ENCODE measurements at regions not wholly inside any gene's neighbourhood (a gene's known extent, or its start where the extent isn't known, plus 50 kb on each side); places are given as distances from the start of the nearest gene placed in this dataset.
"Not testable (repeated sequence)": the region's sequence is repeated elsewhere in the genome, so short reads cannot be mapped to it uniquely, and the experiment has no call there.

GRCh38 chr1:164163289-164163849 lies 395.6 kb upstream of the PBX1 start:
- peaks cover 0 to 9% of the 10 kb centered on the region in 2 donors for H3K9me3 ChIP-seq
- H3K27ac ChIP-seq = no peak overlapping the region
- H3K4me1 ChIP-seq = no peaks in the 10 kb centered on the region
- intact Hi-C loops (cut with DNase I) = no loop called here
- ATAC-seq (no peak), DNase-seq (no peak)
- no peaks in the 10 kb centered on the region for H3K27me3 ChIP-seq
- H3K36me3 ChIP-seq = no peaks in the 10 kb centered on the region
- no peak for TF ChIP-seq CTCF (IDR thresholded peaks at IDR 0.05)
- no peak overlapping the region for H3K4me3 ChIP-seq

GRCh38 chr1:164165466-164165865 lies 393.5 kb upstream of the PBX1 start:
- Histone ChIP-seq H3K27me3 (no peaks in the 10 kb centered on the region), H3K4me3 (no peak overlapping the region), H3K36me3 (no peaks in the 10 kb centered on the region), H3K9me3 (peaks cover 0 to 6% of the 10 kb centered on the region in 2 donors), H3K4me1 (no peaks in the 10 kb centered on the region), H3K27ac (no peak overlapping the region)
- ATAC-seq (no peak), DNase-seq (no peak)
- intact Hi-C loops (cut with DNase I) = no loop called here
- no peak for TF ChIP-seq CTCF (IDR thresholded peaks at IDR 0.05)

- peak in 1 of 4 donors; percentile 8 for DNase-seq
- peak in 1 of 2 donors; percentile 19 for TF ChIP-seq CTCF (IDR thresholded peaks at IDR 0.05)
Measured at GRCh38 chr1:164166454-164166853, 392.5 kb upstream of the PBX1 start.

GRCh38 chr1:164177118-164177517 lies 381.9 kb upstream of the PBX1 start:
- intact Hi-C loops (cut with DNase I) = no loop called here
- H3K27ac ChIP-seq = no peak overlapping the region
- no peaks in the 10 kb centered on the region for H3K27me3 ChIP-seq
- H3K9me3 ChIP-seq = peaks cover 0 to 2% of the 10 kb centered on the region in 2 donors
- ATAC-seq (no peak), DNase-seq (no peak)
- H3K4me1 ChIP-seq = no peaks in the 10 kb centered on the region
- no peak overlapping the region for H3K4me3 ChIP-seq
- no peaks in the 10 kb centered on the region for H3K36me3 ChIP-seq
- TF ChIP-seq CTCF (IDR thresholded peaks at IDR 0.05) = no peak

More at GRCh38 chr1:164166454-164166853, 392.5 kb upstream of the PBX1 start:
- H3K27me3 ChIP-seq; H3K36me3 ChIP-seq; H3K4me1 ChIP-seq; H3K27ac ChIP-seq; H3K9me3 ChIP-seq; H3K4me3 ChIP-seq; ATAC-seq; intact Hi-C loops (cut with DNase I): not testable (repeated sequence)

GRCh38 chr1:164180824-164181223 lies 378.2 kb upstream of the PBX1 start:
- Histone ChIP-seq H3K36me3 (no peaks in the 10 kb centered on the region), H3K4me1 (no peaks in the 10 kb centered on the region), H3K9me3 (peaks cover 0 to 2% of the 10 kb centered on the region in 2 donors), H3K27me3 (no peaks in the 10 kb centered on the region), H3K4me3 (no peak overlapping the region), H3K27ac (no peak overlapping the region)
- no peak for ATAC-seq
- no peak for DNase-seq
- intact Hi-C loops (cut with DNase I) = no loop called here
- TF ChIP-seq CTCF (IDR thresholded peaks at IDR 0.05) = no peak

Data from left lung (tissue), 4 donors.